ENCODE measurements at regions not wholly inside any gene's neighbourhood (a gene's known extent, or its start where the extent isn't known, plus 50 kb on each side); places are given as distances from the start of the nearest gene placed in this dataset.
"Not testable (repeated sequence)": the region's sequence is repeated elsewhere in the genome, so short reads cannot be mapped to it uniquely, and the experiment has no call there.

GRCh38 chrX:68982476-68982875, 153.7 kb downstream of the EFNB1 start:
- no peak for TF ChIP-seq CTCF (IDR thresholded peaks at IDR 0.05)
- Histone ChIP-seq H3K36me3 (ENCODE audit: control insufficient read depth, insufficient read depth, low read length) (no peaks in the 10 kb centered on the region), H3K9ac (no peak overlapping the region), H3K27me3 (ENCODE audit: control insufficient read depth, insufficient read depth, low read length) (no peaks in the 10 kb centered on the region), H2AFZ (no peak overlapping the region), H3K4me1 (peaks cover 2% of the 10 kb centered on the region), H3K4me3 (ENCODE audit: low read depth, low read length) (no peak overlapping the region), H3K79me2 (no peaks in the 10 kb centered on the region), H3K4me2 (ENCODE audit: low read length) (no peak overlapping the region), H3K27ac (no peak overlapping the region), H3K9me3 (ENCODE audit: control insufficient read depth, low read length) (no peaks in the 10 kb centered on the region)

GRCh38 chrX:68980906-68981616, 152.2 kb downstream of the EFNB1 start:
- Histone ChIP-seq H3K27ac (no peak overlapping the region), H2AFZ (no peak overlapping the region), H3K4me3 (ENCODE audit: low read depth, low read length) (no peak overlapping the region), H3K79me2 (no peaks in the 10 kb centered on the region), H3K9ac (no peak overlapping the region), H3K36me3 (ENCODE audit: control insufficient read depth, insufficient read depth, low read length) (no peaks in the 10 kb centered on the region), H3K27me3 (ENCODE audit: control insufficient read depth, insufficient read depth, low read length) (no peaks in the 10 kb centered on the region), H3K4me2 (ENCODE audit: low read length) (no peak overlapping the region), H3K9me3 (ENCODE audit: control insufficient read depth, low read length) (no peaks in the 10 kb centered on the region), H3K4me1 (peaks cover 2% of the 10 kb centered on the region)
- no peak for TF ChIP-seq CTCF (IDR thresholded peaks at IDR 0.05)

GRCh38 chrX:68978655-68979054, 149.8 kb downstream of the EFNB1 start:
- no peak overlapping the region for H3K4me2 ChIP-seq (ENCODE audit: low read length)
- no peak for TF ChIP-seq CTCF (IDR thresholded peaks at IDR 0.05)
- H3K9me3 ChIP-seq (ENCODE audit: control insufficient read depth, low read length) = no peaks in the 10 kb centered on the region
- H3K4me3 ChIP-seq (ENCODE audit: low read depth, low read length) = no peak overlapping the region
- no peaks in the 10 kb centered on the region for H3K27me3 ChIP-seq (ENCODE audit: control insufficient read depth, insufficient read depth, low read length)
- H3K36me3 ChIP-seq (ENCODE audit: control insufficient read depth, insufficient read depth, low read length) = no peaks in the 10 kb centered on the region
- H3K4me1 ChIP-seq = peaks cover 2% of the 10 kb centered on the region
- no peak overlapping the region for H2AFZ ChIP-seq
- no peak overlapping the region for H3K9ac ChIP-seq
- no peaks in the 10 kb centered on the region for H3K79me2 ChIP-seq
- H3K27ac ChIP-seq = no peak overlapping the region

GRCh38 chrX:68978255-68978654, 149.4 kb downstream of the EFNB1 start:
- H3K4me2 ChIP-seq (ENCODE audit: low read length) = no peak overlapping the region
- H3K36me3 ChIP-seq (ENCODE audit: control insufficient read depth, insufficient read depth, low read length) = no peaks in the 10 kb centered on the region
- H3K4me3 ChIP-seq (ENCODE audit: low read depth, low read length) = no peak overlapping the region
- TF ChIP-seq CTCF (IDR thresholded peaks at IDR 0.05) = no peak
- H3K27me3 ChIP-seq (ENCODE audit: control insufficient read depth, insufficient read depth, low read length) = no peaks in the 10 kb centered on the region
- H3K9me3 ChIP-seq (ENCODE audit: control insufficient read depth, low read length) = no peaks in the 10 kb centered on the region
- no peaks in the 10 kb centered on the region for H3K79me2 ChIP-seq
- peaks cover 2% of the 10 kb centered on the region for H3K4me1 ChIP-seq
- H3K27ac ChIP-seq = no peak overlapping the region
- no peak overlapping the region for H3K9ac ChIP-seq
- no peak overlapping the region for H2AFZ ChIP-seq

GRCh38 chrX:68953331-68953730, 124.5 kb downstream of the EFNB1 start:
- no peak for TF ChIP-seq CTCF (IDR thresholded peaks at IDR 0.05)
- H2AFZ ChIP-seq = no peak overlapping the region
- H3K9me3 ChIP-seq (ENCODE audit: control insufficient read depth, low read length) = no peaks in the 10 kb centered on the region
- H3K27me3 ChIP-seq (ENCODE audit: control insufficient read depth, insufficient read depth, low read length) = no peaks in the 10 kb centered on the region
- H3K36me3 ChIP-seq (ENCODE audit: control insufficient read depth, insufficient read depth, low read length) = no peaks in the 10 kb centered on the region
- H3K79me2 ChIP-seq = no peaks in the 10 kb centered on the region
- H3K4me2 ChIP-seq (ENCODE audit: low read length) = no peak overlapping the region
- no peaks in the 10 kb centered on the region for H3K4me1 ChIP-seq
- H3K4me3 ChIP-seq (ENCODE audit: low read depth, low read length) = no peak overlapping the region
- H3K27ac ChIP-seq = no peak overlapping the region
- H3K9ac ChIP-seq = no peak overlapping the region

- not testable (repeated sequence) for H2AFZ ChIP-seq; H3K9me3 ChIP-seq (ENCODE audit: control insufficient read depth, low read length); H3K4me2 ChIP-seq (ENCODE audit: low read length); H3K4me1 ChIP-seq; H3K27me3 ChIP-seq (ENCODE audit: control insufficient read depth, insufficient read depth, low read length); H3K9ac ChIP-seq; H3K4me3 ChIP-seq (ENCODE audit: low read depth, low read length); H3K79me2 ChIP-seq; H3K27ac ChIP-seq; H3K36me3 ChIP-seq (ENCODE audit: control insufficient read depth, insufficient read depth, low read length)
These were observed 123.3 kb downstream of the EFNB1 start for GRCh38 chrX:68951942-68952619.

Measured in parathyroid adenoma (tissue), 2 donors.